ENCODE measurements at regions not wholly inside any gene's neighbourhood (a gene's known extent, or its start where the extent isn't known, plus 50 kb on each side); places are given as distances from the start of the nearest gene placed in this dataset.

DNA sequence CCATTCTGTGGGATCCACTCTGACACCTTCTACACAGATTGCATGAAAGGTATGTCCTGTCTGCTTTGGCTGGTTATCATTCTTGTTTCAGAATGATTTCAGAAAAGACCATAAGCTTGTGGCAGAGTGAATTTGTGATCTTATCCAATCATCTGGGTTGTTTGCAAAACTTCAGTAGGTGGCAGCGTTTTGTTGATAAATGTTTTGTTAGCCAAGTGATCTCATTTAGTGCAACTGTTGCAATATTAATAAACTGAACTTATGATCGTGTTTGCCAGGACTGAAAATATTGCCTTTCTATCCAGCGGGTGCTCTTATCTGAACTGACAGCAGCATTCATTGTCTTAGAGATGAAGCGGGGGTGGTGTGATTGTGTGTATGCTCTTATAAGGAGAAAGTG is 613.2 kb upstream of the NOX3 start:
- Histone ChIP-seq H3K36me3 (ENCODE audit: control insufficient read depth in 3 of 3, insufficient read depth in 2 of 3, low read depth in 1 of 3, low read length in 3 of 3) (no peaks in the 10 kb centered on the region), H3K27ac (ENCODE audit: low read depth in 1 of 3, low read length in 2 of 3) (no peak overlapping the region), H3K9me3 (ENCODE audit: control insufficient read depth in 2 of 2, insufficient read depth in 1 of 2, low read depth in 1 of 2, low read length in 1 of 2) (peaks cover 0 to 3% of the 10 kb centered on the region in 2 donors), H3K27me3 (ENCODE audit: control insufficient read depth in 3 of 3, insufficient read depth in 3 of 3, low read length in 3 of 3) (no peaks in the 10 kb centered on the region), H3K4me1 (ENCODE audit: control insufficient read depth in 3 of 3, insufficient read depth in 2 of 3, low read depth in 1 of 3, low read length in 2 of 3) (no peaks in the 10 kb centered on the region), H3K4me3 (ENCODE audit: low read depth in 1 of 3, low read length in 3 of 3) (no peak overlapping the region)
- DNase-seq (no peak), FAIRE-seq (no peak)
- 40 to 48% (median 45%) methylated on average over 4 of the region's 4 CpGs for WGBS, 3 donors

DNA sequence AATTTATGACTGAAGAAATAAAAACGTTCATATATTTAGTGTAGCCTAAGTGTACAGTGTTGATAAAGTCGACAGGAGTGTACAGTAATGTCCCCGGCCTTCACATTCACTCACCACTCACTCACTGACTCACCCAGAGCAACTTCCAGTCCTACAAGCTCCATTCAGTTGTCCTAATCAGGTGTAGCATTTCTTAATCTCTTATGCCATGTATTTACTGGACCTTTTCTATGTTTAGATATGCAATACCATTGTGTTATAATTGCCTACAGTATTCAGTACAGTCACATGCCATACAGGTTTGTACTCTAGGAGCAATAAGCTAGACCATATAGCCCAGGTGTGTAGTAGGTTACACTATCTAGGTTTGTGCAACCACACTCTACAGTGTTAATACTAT is 610.2 kb upstream of the NOX3 start:
- peak overlapping the region in 1 of 3 donors; percentile 19 for H3K27ac ChIP-seq (ENCODE audit: low read depth in 1 of 3, low read length in 2 of 3)
- H3K4me3 ChIP-seq (ENCODE audit: low read depth in 1 of 3, low read length in 3 of 3) = no peak overlapping the region
- FAIRE-seq = no peak
- DNase-seq = peak in 1 of 2 donors; percentile 6
- peaks cover 0 to 3% of the 10 kb centered on the region in 2 donors for H3K9me3 ChIP-seq (ENCODE audit: control insufficient read depth in 2 of 2, insufficient read depth in 1 of 2, low read depth in 1 of 2, low read length in 1 of 2)
- WGBS, 3 donors = 40 to 65% (median 46%) methylated on average over 3 of the region's 3 CpGs
- no peaks in the 10 kb centered on the region for H3K36me3 ChIP-seq (ENCODE audit: control insufficient read depth in 3 of 3, insufficient read depth in 2 of 3, low read depth in 1 of 3, low read length in 3 of 3)
- H3K4me1 ChIP-seq (ENCODE audit: control insufficient read depth in 3 of 3, insufficient read depth in 2 of 3, low read depth in 1 of 3, low read length in 2 of 3) = no peaks in the 10 kb centered on the region
- H3K27me3 ChIP-seq (ENCODE audit: control insufficient read depth in 3 of 3, insufficient read depth in 3 of 3, low read length in 3 of 3) = no peaks in the 10 kb centered on the region

DNA sequence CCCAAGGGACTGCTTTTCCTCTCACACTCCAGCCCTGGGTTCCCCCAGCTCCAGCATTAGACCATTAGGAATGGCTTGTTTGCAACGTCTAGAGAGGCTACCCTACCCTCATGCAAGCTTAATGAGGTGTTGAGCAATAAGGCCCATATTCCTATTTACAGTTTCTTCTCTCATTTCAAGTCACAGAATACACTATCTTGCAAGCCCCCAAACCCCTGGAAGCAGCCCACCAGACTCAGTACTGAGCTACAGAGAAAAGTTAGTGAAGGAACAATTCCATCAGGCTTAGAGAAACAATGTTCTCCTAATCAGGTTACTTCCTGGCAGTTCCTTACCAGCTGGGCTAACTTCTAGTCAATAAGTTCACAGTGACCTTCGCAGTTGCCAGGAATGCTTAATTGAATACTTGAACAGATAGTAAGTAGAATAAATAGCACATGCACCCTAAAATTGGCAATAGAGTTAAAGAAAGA is 606.5 kb upstream of the NOX3 start:
- FAIRE-seq (no peak), DNase-seq (no peak)
- peaks cover 0 to 3% of the 10 kb centered on the region in 2 donors for H3K9me3 ChIP-seq (ENCODE audit: control insufficient read depth in 2 of 2, insufficient read depth in 1 of 2, low read depth in 1 of 2, low read length in 1 of 2)
- 46 to 59% (median 58%) methylated on average over 2 of the region's 2 CpGs for WGBS, 3 donors
- no peak overlapping the region for H3K4me3 ChIP-seq (ENCODE audit: low read depth in 1 of 3, low read length in 3 of 3)
- H3K27ac ChIP-seq (ENCODE audit: low read depth in 1 of 3, low read length in 2 of 3) = no peak overlapping the region
- no peaks in the 10 kb centered on the region for H3K4me1 ChIP-seq (ENCODE audit: control insufficient read depth in 3 of 3, insufficient read depth in 2 of 3, low read depth in 1 of 3, low read length in 2 of 3)
- no peaks in the 10 kb centered on the region for H3K36me3 ChIP-seq (ENCODE audit: control insufficient read depth in 3 of 3, insufficient read depth in 2 of 3, low read depth in 1 of 3, low read length in 3 of 3)
- no peaks in the 10 kb centered on the region for H3K27me3 ChIP-seq (ENCODE audit: control insufficient read depth in 3 of 3, insufficient read depth in 3 of 3, low read length in 3 of 3)

DNA sequence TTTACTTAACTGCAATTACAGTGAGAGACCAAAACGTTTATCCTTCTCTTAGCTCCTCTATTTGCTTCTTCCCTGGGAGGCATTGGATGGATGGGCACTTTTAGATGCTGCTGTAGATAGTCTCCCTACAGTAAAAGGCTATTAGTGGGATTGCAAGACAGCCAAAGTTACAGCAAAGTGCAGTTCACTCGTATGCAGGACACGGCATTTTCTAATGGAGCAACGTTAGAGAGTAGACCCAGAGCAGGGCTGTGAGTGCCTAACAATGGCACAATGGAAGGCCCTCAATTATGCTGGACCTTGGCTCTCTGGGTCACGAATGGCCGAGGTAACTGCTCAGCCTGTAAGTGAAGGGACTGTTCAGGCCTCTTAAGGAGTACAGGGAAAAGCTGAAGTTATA is 605.8 kb upstream of the NOX3 start:
- no peak overlapping the region for H3K27ac ChIP-seq (ENCODE audit: low read depth in 1 of 3, low read length in 2 of 3)

DNA sequence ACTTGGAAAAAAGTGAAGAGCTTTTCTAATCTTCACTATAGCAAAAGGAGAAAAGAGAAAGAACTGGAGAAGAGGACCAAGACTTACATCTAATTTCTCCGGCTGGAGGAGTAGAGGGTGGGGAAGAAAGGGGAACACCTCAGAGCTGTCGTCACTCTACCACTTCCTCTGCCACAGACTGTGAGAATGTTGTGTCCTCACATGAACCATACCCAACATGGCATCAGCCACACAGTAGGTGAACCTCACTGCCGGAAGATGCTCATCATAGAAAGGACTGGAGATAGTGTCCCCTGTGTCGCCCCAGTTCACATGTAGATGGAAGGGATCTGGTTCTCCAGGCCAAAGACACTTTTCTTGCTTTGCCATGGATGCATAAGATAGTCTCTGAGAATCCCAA is 604.4 kb upstream of the NOX3 start:
- H3K9me3 ChIP-seq (ENCODE audit: control insufficient read depth in 2 of 2, insufficient read depth in 1 of 2, low read depth in 1 of 2, low read length in 1 of 2) = peaks cover 0 to 3% of the 10 kb centered on the region in 2 donors
- no peaks in the 10 kb centered on the region for H3K36me3 ChIP-seq (ENCODE audit: control insufficient read depth in 3 of 3, insufficient read depth in 2 of 3, low read depth in 1 of 3, low read length in 3 of 3)
- DNase-seq = no peak
- H3K4me3 ChIP-seq (ENCODE audit: low read depth in 1 of 3, low read length in 3 of 3) = no peak overlapping the region
- WGBS, 3 donors = 74 to 88% (median 81%) methylated on average over 4 of the region's 4 CpGs
- H3K27ac ChIP-seq (ENCODE audit: low read depth in 1 of 3, low read length in 2 of 3) = no peak overlapping the region
- no peak for FAIRE-seq
- no peaks in the 10 kb centered on the region for H3K4me1 ChIP-seq (ENCODE audit: control insufficient read depth in 3 of 3, insufficient read depth in 2 of 3, low read depth in 1 of 3, low read length in 2 of 3)
- H3K27me3 ChIP-seq (ENCODE audit: control insufficient read depth in 3 of 3, insufficient read depth in 3 of 3, low read length in 3 of 3) = no peaks in the 10 kb centered on the region

More for the DNA sequence above, 605.8 kb upstream of the NOX3 start:
- H3K27me3 ChIP-seq (ENCODE audit: control insufficient read depth in 3 of 3, insufficient read depth in 3 of 3, low read length in 3 of 3) = no peaks in the 10 kb centered on the region
- no peaks in the 10 kb centered on the region for H3K4me1 ChIP-seq (ENCODE audit: control insufficient read depth in 3 of 3, insufficient read depth in 2 of 3, low read depth in 1 of 3, low read length in 2 of 3)
- peaks cover 0 to 3% of the 10 kb centered on the region in 2 donors for H3K9me3 ChIP-seq (ENCODE audit: control insufficient read depth in 2 of 2, insufficient read depth in 1 of 2, low read depth in 1 of 2, low read length in 1 of 2)
- WGBS, 3 donors = 74 to 84% (median 81%) methylated on average over 6 of the region's 6 CpGs
- DNase-seq = no peak
- no peak overlapping the region for H3K4me3 ChIP-seq (ENCODE audit: low read depth in 1 of 3, low read length in 3 of 3)
- H3K36me3 ChIP-seq (ENCODE audit: control insufficient read depth in 3 of 3, insufficient read depth in 2 of 3, low read depth in 1 of 3, low read length in 3 of 3) = no peaks in the 10 kb centered on the region
- no peak for FAIRE-seq

DNA sequence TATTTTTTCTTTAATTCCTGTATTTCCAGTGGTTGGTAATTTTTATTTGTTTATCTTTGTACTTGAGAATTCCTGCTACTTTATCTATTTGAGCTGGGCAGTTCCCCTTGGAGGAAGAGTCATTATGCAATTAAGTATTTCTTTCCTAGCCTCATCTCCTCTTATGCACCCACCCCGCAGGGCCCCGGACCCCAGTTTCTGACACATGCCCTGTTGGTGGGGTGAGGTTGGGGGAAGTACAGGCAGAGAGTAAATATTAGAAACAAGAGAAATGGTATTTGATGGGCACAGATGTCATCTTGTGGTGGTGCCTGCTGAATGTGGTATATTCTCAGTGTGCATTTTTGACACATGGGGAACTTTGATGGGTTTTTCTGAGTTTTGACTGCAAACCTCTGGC is 602.7 kb upstream of the NOX3 start:
- Histone ChIP-seq H3K4me1 (ENCODE audit: control insufficient read depth in 3 of 3, insufficient read depth in 2 of 3, low read depth in 1 of 3, low read length in 2 of 3) (no peaks in the 10 kb centered on the region), H3K27ac (ENCODE audit: low read depth in 1 of 3, low read length in 2 of 3) (no peak overlapping the region), H3K4me3 (ENCODE audit: low read depth in 1 of 3, low read length in 3 of 3) (no peak overlapping the region), H3K36me3 (ENCODE audit: control insufficient read depth in 3 of 3, insufficient read depth in 2 of 3, low read depth in 1 of 3, low read length in 3 of 3) (no peaks in the 10 kb centered on the region), H3K27me3 (ENCODE audit: control insufficient read depth in 3 of 3, insufficient read depth in 3 of 3, low read length in 3 of 3) (no peaks in the 10 kb centered on the region), H3K9me3 (ENCODE audit: control insufficient read depth in 2 of 2, insufficient read depth in 1 of 2, low read depth in 1 of 2, low read length in 1 of 2) (no peaks in the 10 kb centered on the region)
- FAIRE-seq (no peak), DNase-seq (no peak)
- WGBS, 3 donors = 88 to 94% (median 94%) methylated on average over 2 of the region's 2 CpGs

DNA sequence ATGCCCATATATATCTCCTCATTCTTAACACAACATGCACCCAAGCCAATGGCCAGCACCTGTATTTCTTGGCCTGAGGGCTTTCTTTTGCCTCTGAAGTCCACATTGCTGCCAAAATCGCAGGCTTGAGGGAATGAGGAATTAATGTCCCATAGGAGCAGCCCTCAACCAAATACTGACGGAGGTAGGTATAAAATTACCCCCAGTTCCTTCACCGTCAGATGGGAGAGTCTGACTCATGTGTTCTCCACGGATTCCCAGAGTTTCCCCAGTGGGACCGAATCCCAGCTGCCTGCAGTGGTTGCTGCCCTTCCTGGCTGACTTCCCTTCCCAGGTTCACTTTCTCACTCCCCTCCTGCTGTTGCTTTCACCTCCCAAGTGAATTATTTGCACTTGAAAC is 602.2 kb upstream of the NOX3 start:
- Histone ChIP-seq H3K27ac (ENCODE audit: low read depth in 1 of 3, low read length in 2 of 3) (no peak overlapping the region), H3K27me3 (ENCODE audit: control insufficient read depth in 3 of 3, insufficient read depth in 3 of 3, low read length in 3 of 3) (no peaks in the 10 kb centered on the region), H3K4me1 (ENCODE audit: control insufficient read depth in 3 of 3, insufficient read depth in 2 of 3, low read depth in 1 of 3, low read length in 2 of 3) (no peaks in the 10 kb centered on the region), H3K4me3 (ENCODE audit: low read depth in 1 of 3, low read length in 3 of 3) (no peak overlapping the region), H3K9me3 (ENCODE audit: control insufficient read depth in 2 of 2, insufficient read depth in 1 of 2, low read depth in 1 of 2, low read length in 1 of 2) (no peaks in the 10 kb centered on the region), H3K36me3 (ENCODE audit: control insufficient read depth in 3 of 3, insufficient read depth in 2 of 3, low read depth in 1 of 3, low read length in 3 of 3) (no peaks in the 10 kb centered on the region)
- DNase-seq (no peak), FAIRE-seq (no peak)
- 75 to 84% (median 80%) methylated on average over 5 of the region's 5 CpGs for WGBS, 3 donors

DNA sequence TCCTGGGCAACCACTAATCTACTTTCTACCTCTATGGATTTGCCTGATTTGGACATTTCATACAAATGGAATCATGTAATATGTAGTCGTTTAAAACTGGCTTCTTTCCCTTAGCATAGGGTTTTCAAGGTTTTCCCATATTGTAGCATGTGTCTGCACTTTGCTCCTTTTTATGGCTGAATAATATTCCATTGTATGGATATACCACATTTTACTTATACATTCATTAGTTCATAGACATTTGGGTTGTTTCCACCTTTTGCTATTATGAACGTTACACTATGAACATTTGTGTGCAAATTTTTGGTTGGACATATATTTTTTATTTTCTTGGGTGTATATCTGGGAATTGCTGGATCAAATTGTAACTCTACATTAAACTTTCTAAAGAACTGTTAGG is 600.4 kb upstream of the NOX3 start:
- no peaks in the 10 kb centered on the region for H3K27me3 ChIP-seq (ENCODE audit: control insufficient read depth in 3 of 3, insufficient read depth in 3 of 3, low read length in 3 of 3)
- no peak for FAIRE-seq
- 77 to 90% (median 87%) methylated on average over 2 of the region's 2 CpGs for WGBS, 3 donors

DNA sequence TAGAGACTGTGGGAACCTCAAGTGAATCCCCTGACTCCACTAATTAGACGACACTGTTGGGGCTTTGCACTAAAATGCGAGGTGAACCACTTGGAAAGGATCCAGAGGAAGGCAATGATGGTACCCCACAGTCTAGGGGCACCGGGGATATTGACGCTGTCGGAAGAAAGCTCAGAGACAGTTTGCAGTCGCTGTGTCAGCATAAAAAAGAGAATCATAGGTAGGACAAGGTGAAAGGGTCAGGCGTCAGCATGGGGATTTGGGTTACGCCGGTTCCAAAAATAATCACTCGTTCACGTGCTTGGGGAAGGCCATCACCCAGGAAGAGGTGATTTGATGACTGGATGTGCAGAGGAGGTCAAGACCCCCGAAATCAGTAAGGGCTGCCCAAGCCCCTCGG is 598.0 kb upstream of the NOX3 start:
- Histone ChIP-seq H3K4me1 (ENCODE audit: control insufficient read depth in 3 of 3, insufficient read depth in 2 of 3, low read depth in 1 of 3, low read length in 2 of 3) (no peaks in the 10 kb centered on the region), H3K36me3 (ENCODE audit: control insufficient read depth in 3 of 3, insufficient read depth in 2 of 3, low read depth in 1 of 3, low read length in 3 of 3) (no peaks in the 10 kb centered on the region), H3K4me3 (ENCODE audit: low read depth in 1 of 3, low read length in 3 of 3) (no peak overlapping the region), H3K9me3 (ENCODE audit: control insufficient read depth in 2 of 2, insufficient read depth in 1 of 2, low read depth in 1 of 2, low read length in 1 of 2) (no peaks in the 10 kb centered on the region), H3K27ac (ENCODE audit: low read depth in 1 of 3, low read length in 2 of 3) (no peak overlapping the region), H3K27me3 (ENCODE audit: control insufficient read depth in 3 of 3, insufficient read depth in 3 of 3, low read length in 3 of 3) (no peaks in the 10 kb centered on the region)
- DNase-seq = no peak
- 85 to 95% (median 93%) methylated on average over 13 of the region's 13 CpGs for WGBS, 3 donors
- FAIRE-seq = no peak

More for the DNA sequence above, 600.4 kb upstream of the NOX3 start:
- H3K4me1 ChIP-seq (ENCODE audit: control insufficient read depth in 3 of 3, insufficient read depth in 2 of 3, low read depth in 1 of 3, low read length in 2 of 3) = no peaks in the 10 kb centered on the region
- no peaks in the 10 kb centered on the region for H3K9me3 ChIP-seq (ENCODE audit: control insufficient read depth in 2 of 2, insufficient read depth in 1 of 2, low read depth in 1 of 2, low read length in 1 of 2)
- no peak for DNase-seq
- no peak overlapping the region for H3K27ac ChIP-seq (ENCODE audit: low read depth in 1 of 3, low read length in 2 of 3)
- H3K4me3 ChIP-seq (ENCODE audit: low read depth in 1 of 3, low read length in 3 of 3) = no peak overlapping the region
- H3K36me3 ChIP-seq (ENCODE audit: control insufficient read depth in 3 of 3, insufficient read depth in 2 of 3, low read depth in 1 of 3, low read length in 3 of 3) = no peaks in the 10 kb centered on the region
